Ascending aorta (tissue), 2 donors: ENCODE measurements at regions not wholly inside any gene's neighbourhood (a gene's known extent, or its start where the extent isn't known, plus 50 kb on each side); places are given as distances from the start of the nearest gene placed in this dataset.
A peak's percentile ranks its signal among the peaks of the same experiment; 100 is the strongest.
"Not testable (repeated sequence)": the region's sequence is repeated elsewhere in the genome, so short reads cannot be mapped to it uniquely, and the experiment has no call there.

ENCODE experiments used
- DNase-seq, 2 donors: peaks; one replicate each; pipeline ENCODE4 v3.0.0-alpha.2; 2019; ENCODE audit warnings: low spot score in 2 of 2
- H3K27ac ChIP-seq, 2 donors: fragments of 200-600 bp; sonication (generic); one replicate each; pipeline ENCODE4 v1.5.1; 2016 to 2017; ENCODE audit warnings: mild to moderate bottlenecking in 1 of 2
- H3K27me3 ChIP-seq: fragments of 200-600 bp; sonication (generic); one replicate; pipeline ENCODE4 v1.5.1; 2017
- H3K36me3 ChIP-seq, 2 donors: fragments of 200-600 bp; sonication (generic); one replicate each; pipeline ENCODE4 v1.5.1; 2016
- H3K4me1 ChIP-seq, 2 donors: fragments of 200-600 bp; sonication (generic); one replicate each; pipeline ENCODE4 v1.5.1; 2016 to 2017; ENCODE audit warnings: mild to moderate bottlenecking in 1 of 2
- H3K4me3 ChIP-seq, 2 donors: fragments of 200-600 bp; sonication (generic); one replicate each; pipeline ENCODE4 v1.5.1; 2016 to 2017; ENCODE audit warnings: mild to moderate bottlenecking in 1 of 2
- H3K9me3 ChIP-seq, 2 donors: fragments of 200-600 bp; sonication (generic); one replicate each; pipeline ENCODE4 v1.5.1; 2016
- CTCF ChIP-seq, 3 experiments: fragments of 200-600 bp in 2 of 3; fragments of 450-650 bp in 1 of 3; sonication (generic) in 2 of 3; IDR thresholded peaks; one replicate each; pipeline ENCODE4 v1.5.1; 2016 to 2019; ENCODE audit warnings: antibody characterized with exemption in 3 of 3, mild to moderate bottlenecking in 1 of 3, moderate library complexity in 1 of 3
- intact Hi-C: fragments of 100-400 bp; cut with DNase I; formaldehyde crosslinking; loops from one replicate; pipeline ENCODE4 v1.15.1; 2023

DNA sequence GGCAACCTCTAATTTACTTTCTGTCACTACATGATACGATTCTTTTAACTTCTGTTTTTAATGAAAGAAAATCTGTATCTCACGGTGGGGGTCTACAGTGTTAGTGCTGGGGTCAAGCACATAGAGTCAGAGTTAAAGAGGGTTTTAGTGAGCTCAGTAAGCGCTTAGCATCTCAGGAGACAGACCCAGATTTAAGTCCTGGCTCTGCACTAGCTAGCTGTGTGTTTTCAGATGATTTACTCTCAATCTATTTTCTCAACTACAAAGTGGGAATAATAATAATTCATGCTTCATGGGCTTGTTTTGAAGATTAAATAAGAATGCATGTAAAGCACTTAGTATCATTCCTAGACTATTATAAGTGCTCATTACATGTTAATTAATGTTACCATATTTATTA is 63.4 kb upstream of the KBTBD8 start:
- no peaks in the 10 kb centered on the region for H3K27me3 ChIP-seq
- intact Hi-C loops: no loop called here
- no peak overlapping the region for H3K4me3 ChIP-seq
- DNase-seq: no peak
- H3K27ac ChIP-seq: no peak overlapping the region
- no peaks in the 10 kb centered on the region for H3K36me3 ChIP-seq
- H3K9me3 ChIP-seq: no peaks in the 10 kb centered on the region
- no peak for TF ChIP-seq CTCF (IDR thresholded peaks at IDR 0.05)
- H3K4me1 ChIP-seq: no peaks in the 10 kb centered on the region

- H3K27ac ChIP-seq, H3K36me3 ChIP-seq, H3K4me1 ChIP-seq, intact Hi-C loops, H3K9me3 ChIP-seq, DNase-seq, H3K4me3 ChIP-seq, H3K27me3 ChIP-seq: not testable (repeated sequence)
Observed at GRCh38 chr3:66937041-66937440, 61.1 kb upstream of the KBTBD8 start.

DNA sequence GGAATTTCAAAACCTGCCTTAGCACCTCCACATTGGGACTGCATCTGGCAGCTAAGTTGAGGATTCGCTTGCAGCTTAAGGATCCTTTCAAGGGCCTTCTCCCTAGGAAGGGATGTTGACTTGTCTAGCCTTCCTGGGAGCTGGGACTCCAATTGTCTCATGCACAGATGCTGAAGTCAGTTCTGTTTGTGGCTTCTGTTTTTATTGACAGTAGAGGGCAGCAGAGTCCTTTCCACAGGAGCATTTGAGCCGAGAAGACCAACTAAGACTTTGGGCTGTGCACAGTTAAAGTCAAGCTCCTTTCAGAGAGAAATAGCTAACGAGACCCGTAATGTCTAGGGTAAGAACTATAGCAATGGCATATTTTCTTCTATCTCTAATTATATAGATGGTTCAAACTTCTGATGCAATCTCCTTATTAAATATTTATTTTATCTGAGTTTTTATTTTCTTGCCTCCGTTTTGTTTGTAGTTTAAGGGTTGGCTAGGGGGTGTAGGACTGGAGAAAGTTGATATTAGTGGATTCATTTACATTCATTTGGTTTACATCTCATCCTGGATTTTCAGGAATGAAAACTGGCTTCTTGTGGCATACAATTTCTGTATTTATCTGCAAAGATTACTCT is 59.7 kb upstream of the KBTBD8 start:
- intact Hi-C loops: no loop called here
- H3K36me3 ChIP-seq: no peaks in the 10 kb centered on the region

GRCh38 chr3:66948041-66948440 is 50.1 kb upstream of the KBTBD8 start:
- intact Hi-C loops: no loop called here
- H3K4me3 ChIP-seq: no peak overlapping the region
- no peaks in the 10 kb centered on the region for H3K9me3 ChIP-seq
- H3K4me1 ChIP-seq: no peaks in the 10 kb centered on the region
- TF ChIP-seq CTCF (IDR thresholded peaks at IDR 0.05): no peak
- H3K27me3 ChIP-seq: no peaks in the 10 kb centered on the region
- no peak for DNase-seq
- H3K36me3 ChIP-seq: no peaks in the 10 kb centered on the region
- H3K27ac ChIP-seq: no peak overlapping the region

More for the DNA sequence above, 59.7 kb upstream of the KBTBD8 start:
- Histone ChIP-seq H3K27ac (no peak overlapping the region), H3K4me1 (no peaks in the 10 kb centered on the region), H3K9me3 (no peaks in the 10 kb centered on the region), H3K4me3 (no peak overlapping the region), H3K27me3 (no peaks in the 10 kb centered on the region)
- no peak for DNase-seq
- peak in 2 of 3 experiments; percentile 44 to 60 for TF ChIP-seq CTCF (IDR thresholded peaks at IDR 0.05)
